ENCODE measurements at regions not wholly inside any gene's neighbourhood (a gene's known extent, or its start where the extent isn't known, plus 50 kb on each side); places are given as distances from the start of the nearest gene placed in this dataset.

GRCh38 chr14:62616668-62617067, 428.6 kb downstream of the KCNH5 start:
- no peaks in the 10 kb centered on the region for H3K9me3 ChIP-seq
- no peak overlapping the region for H3K27ac ChIP-seq
- no peaks in the 10 kb centered on the region for H3K36me3 ChIP-seq
- no peaks in the 10 kb centered on the region for H3K27me3 ChIP-seq
- no peaks in the 10 kb centered on the region for H3K4me1 ChIP-seq (ENCODE audit: control insufficient read depth in 1 of 2, insufficient read depth in 1 of 2, low read depth in 1 of 2, low read length in 1 of 2)
- no peak for TF ChIP-seq CTCF (IDR thresholded peaks at IDR 0.05)
- H3K4me3 ChIP-seq (ENCODE audit: low read depth in 1 of 2, low read length in 1 of 2) = no peak overlapping the region

DNA sequence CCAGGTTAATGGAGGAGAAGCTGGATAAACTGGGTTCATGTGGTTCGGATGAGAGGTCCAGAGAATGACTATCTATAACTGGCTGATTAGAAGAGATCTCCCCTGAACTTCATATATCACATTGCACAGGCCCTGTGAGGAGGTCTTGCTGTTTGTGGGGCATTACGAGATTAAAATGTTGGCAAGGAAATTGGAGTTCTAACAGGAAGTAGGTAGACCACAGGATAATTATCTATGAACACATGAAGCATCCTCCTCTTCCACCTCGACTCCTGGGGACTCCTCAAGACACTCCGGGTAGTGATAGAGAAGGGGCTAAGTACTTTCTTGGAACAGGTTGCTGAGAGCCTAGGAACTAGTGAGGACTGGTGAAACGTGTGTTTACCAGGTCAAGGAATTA, 418.8 kb downstream of the KCNH5 start:
- Histone ChIP-seq H3K27ac (no peak overlapping the region), H3K36me3 (no peaks in the 10 kb centered on the region), H3K4me1 (ENCODE audit: control insufficient read depth in 1 of 2, insufficient read depth in 1 of 2, low read depth in 1 of 2, low read length in 1 of 2) (no peaks in the 10 kb centered on the region), H3K9me3 (no peaks in the 10 kb centered on the region), H3K4me3 (ENCODE audit: low read depth in 1 of 2, low read length in 1 of 2) (no peak overlapping the region), H3K27me3 (no peaks in the 10 kb centered on the region)
- no peak for TF ChIP-seq CTCF (IDR thresholded peaks at IDR 0.05)

DNA sequence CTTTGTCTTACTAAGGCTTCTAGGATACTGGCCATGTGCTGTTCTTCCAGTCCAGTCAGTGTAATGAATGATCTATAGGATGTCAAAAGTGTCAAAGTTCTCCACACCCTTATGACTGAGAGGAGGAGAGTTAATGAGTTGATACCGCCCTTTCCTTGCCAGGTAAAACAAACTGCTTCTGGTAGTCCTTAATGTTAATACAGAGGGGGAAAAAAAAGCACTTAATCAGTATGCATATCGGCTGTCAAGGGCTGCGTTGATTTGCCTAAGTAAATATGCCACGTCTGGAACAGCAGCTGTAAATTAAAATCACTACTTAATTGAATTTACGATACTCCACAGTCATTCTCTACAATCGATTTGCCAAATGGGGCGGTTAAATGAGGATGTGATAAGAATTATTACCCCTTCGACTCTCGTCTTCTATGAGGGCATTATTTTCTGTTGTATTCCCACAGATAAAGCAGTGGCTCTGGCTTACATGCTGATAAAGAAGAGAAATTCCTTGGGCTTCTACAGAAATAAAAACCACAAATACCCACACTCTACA, 416.0 kb downstream of the KCNH5 start:
- no peak for TF ChIP-seq CTCF (IDR thresholded peaks at IDR 0.05)

DNA sequence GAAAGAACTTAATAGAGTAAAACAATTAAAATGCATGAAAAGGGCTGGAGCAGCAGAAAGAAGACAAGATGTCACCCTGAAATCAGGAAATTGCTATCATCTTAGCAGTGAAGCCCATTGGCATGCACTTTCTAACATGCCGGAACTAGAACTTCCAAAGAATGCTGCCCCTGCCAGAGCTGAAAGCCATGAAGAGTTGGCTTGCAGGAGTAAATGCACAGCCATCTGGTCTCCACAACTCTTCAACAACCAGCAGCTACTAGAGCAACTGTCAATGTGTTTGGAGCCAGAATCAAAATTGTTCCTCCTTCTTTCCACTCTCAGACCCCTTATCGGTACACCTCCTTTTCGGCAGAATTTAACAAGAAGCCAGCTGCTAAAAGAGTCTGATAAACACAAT, 414.1 kb downstream of the KCNH5 start:
- TF ChIP-seq CTCF (IDR thresholded peaks at IDR 0.05) = no peak
- H3K36me3 ChIP-seq = no peaks in the 10 kb centered on the region
- H3K27ac ChIP-seq = no peak overlapping the region
- no peak overlapping the region for H3K4me3 ChIP-seq (ENCODE audit: low read depth in 1 of 2, low read length in 1 of 2)
- H3K27me3 ChIP-seq = no peaks in the 10 kb centered on the region
- H3K9me3 ChIP-seq = no peaks in the 10 kb centered on the region
- H3K4me1 ChIP-seq (ENCODE audit: control insufficient read depth in 1 of 2, insufficient read depth in 1 of 2, low read depth in 1 of 2, low read length in 1 of 2) = no peaks in the 10 kb centered on the region

More for the DNA sequence above, 416.0 kb downstream of the KCNH5 start:
- no peaks in the 10 kb centered on the region for H3K27me3 ChIP-seq
- no peak overlapping the region for H3K27ac ChIP-seq
- no peaks in the 10 kb centered on the region for H3K4me1 ChIP-seq (ENCODE audit: control insufficient read depth in 1 of 2, insufficient read depth in 1 of 2, low read depth in 1 of 2, low read length in 1 of 2)
- H3K4me3 ChIP-seq (ENCODE audit: low read depth in 1 of 2, low read length in 1 of 2) = no peak overlapping the region
- no peaks in the 10 kb centered on the region for H3K9me3 ChIP-seq
- H3K36me3 ChIP-seq = no peaks in the 10 kb centered on the region

GRCh38 chr14:62632771-62633170, 412.5 kb downstream of the KCNH5 start:
- Histone ChIP-seq H3K36me3 (no peaks in the 10 kb centered on the region), H3K4me3 (ENCODE audit: low read depth in 1 of 2, low read length in 1 of 2) (no peak overlapping the region), H3K27me3 (no peaks in the 10 kb centered on the region), H3K4me1 (ENCODE audit: control insufficient read depth in 1 of 2, insufficient read depth in 1 of 2, low read depth in 1 of 2, low read length in 1 of 2) (no peaks in the 10 kb centered on the region), H3K27ac (no peak overlapping the region), H3K9me3 (no peaks in the 10 kb centered on the region)
- no peak for TF ChIP-seq CTCF (IDR thresholded peaks at IDR 0.05)

DNA sequence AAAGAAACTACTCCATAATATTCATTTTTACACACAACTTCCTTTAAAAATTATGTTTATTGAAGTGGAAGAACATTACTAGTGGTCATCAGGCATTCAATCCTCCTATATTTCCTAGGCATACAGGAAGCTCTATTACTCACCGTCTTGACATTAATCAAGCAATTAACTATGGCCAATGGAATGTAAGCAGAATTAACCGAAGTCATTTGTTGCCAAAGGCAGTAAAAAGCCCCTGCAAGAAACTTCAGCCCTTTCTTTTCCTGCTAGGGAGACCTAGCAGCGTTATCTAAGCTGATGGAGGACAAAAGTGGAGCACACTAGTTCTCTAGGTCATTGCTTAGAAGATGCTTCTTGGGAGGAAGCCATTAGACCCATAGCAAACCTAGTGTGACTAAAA, 399.6 kb downstream of the KCNH5 start:
- H3K36me3 ChIP-seq = no peaks in the 10 kb centered on the region
- no peak for TF ChIP-seq CTCF (IDR thresholded peaks at IDR 0.05)

More for the DNA sequence above, 399.6 kb downstream of the KCNH5 start:
- Histone ChIP-seq H3K4me1 (ENCODE audit: control insufficient read depth in 1 of 2, insufficient read depth in 1 of 2, low read depth in 1 of 2, low read length in 1 of 2) (no peaks in the 10 kb centered on the region), H3K27ac (no peak overlapping the region), H3K9me3 (no peaks in the 10 kb centered on the region), H3K4me3 (ENCODE audit: low read depth in 1 of 2, low read length in 1 of 2) (no peak overlapping the region), H3K27me3 (no peaks in the 10 kb centered on the region)

Measured in neutrophil (primary cell).